Loucy (cell line): ENCODE measurements at regions not wholly inside any gene's neighbourhood (a gene's known extent, or its start where the extent isn't known, plus 50 kb on each side); places are given as distances from the start of the nearest gene placed in this dataset.

Experiments
- H2AFZ ChIP-seq: fragments of 200-600 bp; sonication (generic); 2 replicates; pipeline ENCODE4 v1.6.0; 2016; ENCODE audit warnings: antibody characterized with exemption, mild to moderate bottlenecking, low read length, moderate library complexity
- H3F3A ChIP-seq: fragments of 200-600 bp; 2 replicates; pipeline ENCODE4 v1.6.0; 2016; ENCODE audit warnings: antibody characterized with exemption, low read depth, mild to moderate bottlenecking
- H3K27me3 ChIP-seq: fragments of 200-600 bp; sonication (generic); 2 replicates; pipeline ENCODE4 v1.6.1; 2014; ENCODE audit warnings: low read length, mild to moderate bottlenecking; ENCODE audit not compliant: insufficient read depth, poor library complexity, severe bottlenecking
- H3K36me3 ChIP-seq: fragments of 200-600 bp; sonication (generic); 2 replicates; pipeline ENCODE4 v1.6.1; 2016; ENCODE audit warnings: low read length; ENCODE audit not compliant: insufficient read depth
- H3K4me1 ChIP-seq: fragments of 200-600 bp; sonication (generic); 2 replicates; pipeline ENCODE4 v1.5.1; 2014; ENCODE audit warnings: low read length, mild to moderate bottlenecking; ENCODE audit not compliant: insufficient read depth, poor library complexity, severe bottlenecking
- H3K4me2 ChIP-seq: fragments of 200-600 bp; sonication (generic); 2 replicates; pipeline ENCODE4 v1.6.0; 2014; ENCODE audit warnings: antibody characterized with exemption, low read length, low read depth, mild to moderate bottlenecking; ENCODE audit not compliant: poor library complexity, severe bottlenecking
- H3K4me3 ChIP-seq: fragments of 200-600 bp; sonication (generic); 2 replicates; pipeline ENCODE4 v1.5.1; 2014; ENCODE audit warnings: low read length, mild to moderate bottlenecking, mixed read lengths; ENCODE audit not compliant: poor library complexity, severe bottlenecking
- H3K79me2 ChIP-seq: fragments of 200-600 bp; sonication (generic); 2 replicates; pipeline ENCODE4 v1.6.1; 2014; ENCODE audit warnings: low read length; ENCODE audit not compliant: insufficient read depth
- H3K9ac ChIP-seq: fragments of 200-600 bp; sonication (generic); 2 replicates; pipeline ENCODE4 v1.6.0; 2014; ENCODE audit warnings: mild to moderate bottlenecking, low read depth, low read length, moderate library complexity; ENCODE audit not compliant: poor library complexity, severe bottlenecking
- H3K9me2 ChIP-seq: fragments of 200-600 bp; sonication (generic); replicated peaks from 2 replicates; pipeline ENCODE4 v1.6.1; 2016; ENCODE audit warnings: low read depth, low read length, mixed read lengths
- H3K9me3 ChIP-seq: fragments of 200-600 bp; sonication (generic); 2 replicates; pipeline ENCODE4 v1.6.1; 2014; ENCODE audit warnings: mild to moderate bottlenecking, antibody characterized with exemption, low read length, low read depth; ENCODE audit not compliant: insufficient read depth
- H4K20me1 ChIP-seq: fragments of 200-600 bp; sonication (generic); 2 replicates; pipeline ENCODE4 v1.6.0; 2014; ENCODE audit warnings: antibody characterized with exemption, low read length, mild to moderate bottlenecking; ENCODE audit not compliant: insufficient read depth, poor library complexity, severe bottlenecking
- EZH2phosphoT487 ChIP-seq: fragments of 200-600 bp; IDR thresholded peaks from 2 replicates; pipeline ENCODE4 v1.6.1; 2018; ENCODE audit warnings: antibody characterized with exemption, mild to moderate bottlenecking, moderate library complexity, borderline replicate concordance
- TF ChIP-seq, protein P1 (sequence below): fragments of 200-600 bp; sonication (generic); conservative IDR thresholded peaks from 2 replicates; pipeline ENCODE4 v1.5.1; 2014; ENCODE audit warnings: mild to moderate bottlenecking, antibody characterized with exemption, low read length

DNA sequence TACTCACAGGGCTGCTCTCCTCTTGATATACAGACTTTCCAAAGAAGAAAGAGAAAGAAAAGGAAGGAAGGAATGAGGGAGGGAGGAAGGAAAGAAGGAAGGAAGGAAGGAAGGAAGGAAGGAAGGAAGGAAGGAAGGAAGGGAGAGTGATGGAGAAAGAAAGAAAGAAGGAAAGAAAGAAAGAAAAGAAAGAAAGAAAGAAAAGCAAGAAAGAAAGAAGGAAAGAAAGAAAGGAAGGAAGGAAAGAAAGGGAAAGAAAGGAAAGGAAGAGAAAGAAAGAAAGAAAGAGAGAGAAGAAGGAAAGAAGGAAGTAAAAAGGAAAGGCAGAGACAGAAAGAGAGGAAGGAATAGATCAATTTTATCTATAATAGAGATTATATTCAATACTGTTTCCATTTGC, 1257.4 kb downstream of the EPHA7 start:
- H3K9ac ChIP-seq = no peak overlapping the region
- H3K36me3 ChIP-seq = no peaks in the 10 kb centered on the region
- H2AFZ ChIP-seq = no peak overlapping the region
- H3K4me2 ChIP-seq = no peak overlapping the region
- no peaks in the 10 kb centered on the region for H4K20me1 ChIP-seq
- H3K9me3 ChIP-seq = no peaks in the 10 kb centered on the region
- no peaks in the 10 kb centered on the region for H3K79me2 ChIP-seq
- no peaks in the 10 kb centered on the region for H3K4me1 ChIP-seq
- TF ChIP-seq EZH2phosphoT487 = no peak
- TF ChIP-seq, protein P1, sequence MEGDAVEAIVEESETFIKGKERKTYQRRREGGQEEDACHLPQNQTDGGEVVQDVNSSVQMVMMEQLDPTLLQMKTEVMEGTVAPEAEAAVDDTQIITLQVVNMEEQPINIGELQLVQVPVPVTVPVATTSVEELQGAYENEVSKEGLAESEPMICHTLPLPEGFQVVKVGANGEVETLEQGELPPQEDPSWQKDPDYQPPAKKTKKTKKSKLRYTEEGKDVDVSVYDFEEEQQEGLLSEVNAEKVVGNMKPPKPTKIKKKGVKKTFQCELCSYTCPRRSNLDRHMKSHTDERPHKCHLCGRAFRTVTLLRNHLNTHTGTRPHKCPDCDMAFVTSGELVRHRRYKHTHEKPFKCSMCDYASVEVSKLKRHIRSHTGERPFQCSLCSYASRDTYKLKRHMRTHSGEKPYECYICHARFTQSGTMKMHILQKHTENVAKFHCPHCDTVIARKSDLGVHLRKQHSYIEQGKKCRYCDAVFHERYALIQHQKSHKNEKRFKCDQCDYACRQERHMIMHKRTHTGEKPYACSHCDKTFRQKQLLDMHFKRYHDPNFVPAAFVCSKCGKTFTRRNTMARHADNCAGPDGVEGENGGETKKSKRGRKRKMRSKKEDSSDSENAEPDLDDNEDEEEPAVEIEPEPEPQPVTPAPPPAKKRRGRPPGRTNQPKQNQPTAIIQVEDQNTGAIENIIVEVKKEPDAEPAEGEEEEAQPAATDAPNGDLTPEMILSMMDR = no peak
- H3K27me3 ChIP-seq = no peaks in the 10 kb centered on the region
- H3K9me2 ChIP-seq = no peaks in the 10 kb centered on the region
- H3K4me3 ChIP-seq = no peak overlapping the region
- H3F3A ChIP-seq = no peaks in the 10 kb centered on the region

DNA sequence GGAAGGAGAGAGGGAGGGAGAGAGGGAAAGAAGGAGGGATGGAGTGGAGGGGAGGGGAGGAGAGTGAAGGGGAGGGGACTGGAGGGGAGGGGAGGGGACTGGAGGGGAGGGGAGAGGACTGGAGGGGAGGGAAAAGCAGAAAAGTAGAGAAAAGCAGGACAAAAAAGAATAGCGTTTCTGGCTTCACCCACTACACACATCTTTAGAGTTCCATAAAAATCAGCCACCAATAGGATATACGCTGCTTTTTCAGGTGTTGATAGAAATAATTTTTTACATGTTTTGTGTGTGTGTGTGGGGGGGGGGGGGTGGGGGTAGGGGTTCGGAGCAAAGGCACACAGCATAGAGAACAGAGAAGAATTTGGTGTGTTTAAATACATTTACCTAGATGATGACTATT, 1259.1 kb downstream of the EPHA7 start:
- no peaks in the 10 kb centered on the region for H3K4me1 ChIP-seq
- no peaks in the 10 kb centered on the region for H3K9me3 ChIP-seq
- H2AFZ ChIP-seq = no peak overlapping the region
- no peaks in the 10 kb centered on the region for H3K36me3 ChIP-seq
- H3K4me2 ChIP-seq = no peak overlapping the region
- no peaks in the 10 kb centered on the region for H3K9me2 ChIP-seq
- H3K9ac ChIP-seq = no peak overlapping the region
- TF ChIP-seq, protein P1 = no peak
- no peak for TF ChIP-seq EZH2phosphoT487
- no peaks in the 10 kb centered on the region for H4K20me1 ChIP-seq
- no peaks in the 10 kb centered on the region for H3K79me2 ChIP-seq
- H3K27me3 ChIP-seq = no peaks in the 10 kb centered on the region
- H3K4me3 ChIP-seq = no peak overlapping the region
- no peaks in the 10 kb centered on the region for H3F3A ChIP-seq

DNA sequence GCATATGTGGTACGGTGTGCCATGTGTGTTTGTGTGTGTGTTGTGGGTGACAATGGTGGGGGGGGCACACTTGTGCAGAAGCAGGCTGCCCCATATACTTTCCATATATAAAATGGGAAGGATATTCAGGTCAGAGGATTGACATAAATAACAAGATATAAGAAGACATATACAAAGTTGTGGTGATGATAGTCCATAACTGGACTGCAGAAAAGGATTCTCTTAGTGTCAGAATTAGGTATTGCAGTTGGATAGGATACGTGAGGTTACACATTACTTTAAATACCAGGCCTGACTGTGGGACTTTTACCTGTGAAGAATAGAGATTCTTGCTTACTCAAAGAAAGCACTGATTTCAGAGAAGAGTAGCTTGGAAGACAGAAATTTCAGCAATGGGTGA, 1260.3 kb downstream of the EPHA7 start:
- Histone ChIP-seq H3K79me2 (no peaks in the 10 kb centered on the region), H3K9me2 (no peaks in the 10 kb centered on the region), H3K4me2 (no peak overlapping the region), H2AFZ (no peak overlapping the region), H3K9ac (no peak overlapping the region), H3K36me3 (no peaks in the 10 kb centered on the region), H3K4me3 (no peak overlapping the region), H3F3A (no peaks in the 10 kb centered on the region), H4K20me1 (no peaks in the 10 kb centered on the region), H3K9me3 (no peaks in the 10 kb centered on the region), H3K4me1 (no peaks in the 10 kb centered on the region), H3K27me3 (no peaks in the 10 kb centered on the region)
- no peak for TF ChIP-seq EZH2phosphoT487
- TF ChIP-seq, protein P1 = no peak; the same call in 1 of the 2 replicates
